Smooth muscle cell of the brain vasculature (primary cell): ENCODE measurements at regions not wholly inside any gene's neighbourhood (a gene's known extent, or its start where the extent isn't known, plus 50 kb on each side); places are given as distances from the start of the nearest gene placed in this dataset.

Experiments used
- DNase-seq: peaks from one replicate; pipeline ENCODE4 v3.0.0-alpha.2; 2012; ENCODE audit warnings: low read depth, low spot score

GRCh38 chr7:20932785-20933527, 146.3 kb upstream of the SP8 start:
- no peak for DNase-seq

- no peak for DNase-seq
These were observed 158.8 kb upstream of the SP8 start for GRCh38 chr7:20945451-20945850.

GRCh38 chr7:20952916-20953315, 166.2 kb upstream of the SP8 start:
- DNase-seq = no peak

GRCh38 chr7:20954711-20955619, 168.3 kb upstream of the SP8 start:
- DNase-seq = no peak

- no peak for DNase-seq
These were observed 171.9 kb upstream of the SP8 start for GRCh38 chr7:20958572-20958971.

GRCh38 chr7:20959281-20959680, 172.6 kb upstream of the SP8 start:
- no peak for DNase-seq

- no peak for DNase-seq
These were observed 177.0 kb upstream of the SP8 start for GRCh38 chr7:20963556-20964280.

- DNase-seq = no peak
These were observed 177.7 kb upstream of the SP8 start for GRCh38 chr7:20964281-20964918.

DNA sequence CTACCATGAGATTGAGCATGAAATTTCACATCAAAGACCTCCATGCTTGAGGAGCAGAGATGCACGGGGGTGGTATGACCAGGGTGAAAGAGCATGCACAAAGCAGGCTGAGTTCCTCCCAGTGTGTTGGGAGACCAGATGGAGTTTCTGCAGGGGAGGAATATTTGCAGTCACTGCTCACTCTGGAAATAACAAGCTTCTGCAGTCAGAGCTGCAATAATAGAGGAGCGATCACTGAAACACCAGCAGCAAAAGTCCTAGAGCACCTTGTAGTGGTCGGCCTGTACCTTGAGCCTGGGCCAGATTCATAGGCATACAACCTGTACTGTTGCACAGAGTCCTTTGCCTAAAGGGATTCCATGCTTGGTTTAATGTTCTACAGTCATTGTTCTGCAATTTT, 184.5 kb upstream of the SP8 start:
- no peak for DNase-seq

DNA sequence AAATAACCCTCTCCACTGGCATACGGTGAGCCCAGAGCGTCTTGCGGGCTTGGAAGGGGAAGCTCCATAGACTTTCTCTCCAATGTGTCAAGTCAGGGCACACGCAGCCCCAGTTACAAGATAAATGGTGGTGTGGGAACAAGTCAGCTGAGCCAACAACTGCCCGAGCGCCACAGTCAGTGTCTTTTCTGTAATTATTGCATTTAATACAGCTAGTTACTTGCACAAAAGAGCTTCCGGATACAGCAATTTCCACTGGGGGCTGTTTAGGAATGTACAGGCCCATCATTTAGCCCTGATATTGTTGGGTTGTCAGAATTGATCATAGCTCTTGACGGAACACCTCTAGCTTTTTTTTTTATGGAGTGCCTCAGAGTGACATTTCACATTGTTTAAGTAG, 193.5 kb upstream of the SP8 start:
- no peak for DNase-seq

GRCh38 chr7:20980668-20981264, 194.1 kb upstream of the SP8 start:
- DNase-seq = no peak

DNA sequence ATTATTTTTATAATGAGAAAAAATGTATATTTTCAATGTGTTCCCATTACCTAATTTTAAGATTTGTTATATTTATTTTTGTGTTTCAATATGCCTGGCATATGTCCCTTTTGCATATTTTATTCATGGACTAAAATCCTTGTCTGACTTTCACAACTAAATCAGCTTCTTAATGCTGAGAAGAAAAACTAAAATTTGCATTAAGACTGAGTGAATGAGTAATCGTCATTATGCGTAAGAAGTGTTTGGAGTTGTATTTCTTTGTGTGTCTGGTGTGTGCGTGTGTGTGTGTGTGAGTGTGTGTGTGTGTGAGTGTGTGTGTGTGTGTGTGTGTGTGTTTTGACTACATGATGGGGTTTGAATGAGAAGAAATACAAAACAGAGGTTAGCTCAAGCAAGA, 201.7 kb upstream of the SP8 start:
- DNase-seq = no peak

GRCh38 chr7:20991544-20991943, 204.9 kb upstream of the SP8 start:
- DNase-seq = no peak

DNA sequence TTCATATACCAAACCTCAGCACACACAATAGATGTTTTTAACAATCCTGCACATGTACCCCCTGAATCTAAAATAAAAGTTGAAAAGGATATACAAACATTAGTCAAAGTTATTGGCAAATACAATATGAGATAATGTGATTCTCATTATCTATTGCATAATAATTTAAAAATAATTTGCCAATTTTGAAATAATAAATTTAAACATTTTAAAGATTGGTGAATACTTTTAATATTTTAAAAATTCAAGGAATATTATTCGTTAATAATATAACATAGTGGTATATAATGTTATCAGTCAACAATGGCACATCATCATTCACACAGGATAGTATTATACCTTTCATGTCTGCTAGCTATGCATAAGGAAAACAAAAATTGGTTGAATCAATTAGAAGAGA, 207.0 kb upstream of the SP8 start:
- DNase-seq = no peak

DNA sequence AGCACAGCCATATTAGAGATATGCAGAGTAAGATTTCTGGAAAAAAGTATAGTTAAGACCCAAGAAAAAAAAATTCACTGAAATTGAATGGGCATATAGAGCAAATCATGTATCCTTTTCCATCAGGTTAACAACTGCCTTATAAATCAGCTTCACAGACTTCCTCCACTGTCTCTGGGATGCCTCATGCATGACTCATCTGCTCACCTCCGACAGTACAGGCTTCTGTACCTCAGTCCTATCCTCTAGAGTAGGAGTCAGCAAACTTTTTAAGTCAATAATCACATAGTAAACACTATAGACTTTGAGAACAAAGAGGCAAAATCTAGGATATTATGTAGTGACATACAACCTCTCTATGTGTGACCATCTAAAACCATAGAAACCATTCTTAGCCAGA, 211.6 kb upstream of the SP8 start:
- DNase-seq = no peak

- DNase-seq = no peak
These were observed 224.5 kb upstream of the SP8 start for GRCh38 chr7:21011153-21011552.

DNA sequence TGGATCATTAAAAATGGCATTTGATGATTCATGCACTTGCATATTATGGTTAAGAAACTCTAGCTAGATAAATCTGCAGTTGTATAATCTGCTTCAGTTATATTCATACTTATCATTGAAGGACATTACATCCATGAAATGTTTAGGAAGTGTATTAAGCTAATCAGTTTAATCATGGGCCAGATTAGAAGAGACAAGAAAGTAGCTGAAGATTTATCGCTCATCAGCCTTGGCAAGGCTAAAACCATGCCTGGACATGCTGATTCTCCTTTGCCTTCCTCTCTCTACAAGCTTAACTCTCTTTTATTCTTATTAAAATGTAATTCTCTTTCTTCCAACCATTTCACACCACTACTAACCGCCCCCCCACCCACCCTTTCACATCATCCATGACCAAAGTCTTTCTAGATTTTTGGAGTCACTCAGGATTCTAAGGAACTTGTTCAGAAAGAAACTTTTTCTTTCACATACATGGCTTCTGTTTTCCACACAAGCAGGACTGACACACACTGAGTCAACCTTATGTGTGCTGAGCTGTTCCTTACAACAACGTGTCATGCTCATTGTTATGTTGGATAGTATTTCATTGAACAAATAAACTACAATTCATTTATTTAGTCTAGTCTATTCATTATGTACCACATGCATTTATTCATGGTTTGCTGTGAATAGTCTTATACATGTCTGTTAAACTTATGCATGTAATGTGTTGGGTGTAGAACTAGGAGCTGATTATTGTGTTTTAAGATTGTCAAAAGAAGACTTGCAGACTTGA, 227.3 kb upstream of the SP8 start:
- DNase-seq = no peak

GRCh38 chr7:21020667-21021066, 234.0 kb upstream of the SP8 start:
- no peak for DNase-seq

GRCh38 chr7:21023841-21024484, 237.3 kb upstream of the SP8 start:
- no peak for DNase-seq

DNA sequence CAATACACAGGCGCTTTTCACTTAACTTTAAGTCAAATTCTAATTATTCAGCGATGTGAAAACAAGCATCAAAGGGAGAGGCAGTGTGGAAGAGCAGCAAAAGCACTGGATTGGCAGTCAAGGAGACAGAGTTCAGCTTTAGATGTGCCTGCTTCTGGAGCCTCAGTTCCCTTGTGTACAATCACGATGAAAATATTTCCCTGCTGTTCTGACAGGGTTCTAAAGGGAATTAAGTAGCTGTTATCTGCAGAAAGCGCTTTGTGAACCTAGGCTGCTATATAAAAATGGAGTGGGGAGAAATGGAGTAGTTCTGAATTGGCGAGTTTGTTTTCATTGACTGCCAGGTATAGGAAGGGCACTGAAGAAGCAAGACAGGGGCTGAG, 237.8 kb upstream of the SP8 start:
- no peak for DNase-seq
